GM21737 (cell line): ENCODE measurements at regions not wholly inside any gene's neighbourhood (a gene's known extent, or its start where the extent isn't known, plus 50 kb on each side); places are given as distances from the start of the nearest gene placed in this dataset.

Source experiments
- ATAC-seq: cut with Tn5 transposase; IDR thresholded peaks from one replicate; pipeline ENCODE4 v1.9.1; 2021; ENCODE audit warnings: mild to moderate bottlenecking, moderate library complexity; ENCODE audit not compliant: unreplicated experiment

DNA sequence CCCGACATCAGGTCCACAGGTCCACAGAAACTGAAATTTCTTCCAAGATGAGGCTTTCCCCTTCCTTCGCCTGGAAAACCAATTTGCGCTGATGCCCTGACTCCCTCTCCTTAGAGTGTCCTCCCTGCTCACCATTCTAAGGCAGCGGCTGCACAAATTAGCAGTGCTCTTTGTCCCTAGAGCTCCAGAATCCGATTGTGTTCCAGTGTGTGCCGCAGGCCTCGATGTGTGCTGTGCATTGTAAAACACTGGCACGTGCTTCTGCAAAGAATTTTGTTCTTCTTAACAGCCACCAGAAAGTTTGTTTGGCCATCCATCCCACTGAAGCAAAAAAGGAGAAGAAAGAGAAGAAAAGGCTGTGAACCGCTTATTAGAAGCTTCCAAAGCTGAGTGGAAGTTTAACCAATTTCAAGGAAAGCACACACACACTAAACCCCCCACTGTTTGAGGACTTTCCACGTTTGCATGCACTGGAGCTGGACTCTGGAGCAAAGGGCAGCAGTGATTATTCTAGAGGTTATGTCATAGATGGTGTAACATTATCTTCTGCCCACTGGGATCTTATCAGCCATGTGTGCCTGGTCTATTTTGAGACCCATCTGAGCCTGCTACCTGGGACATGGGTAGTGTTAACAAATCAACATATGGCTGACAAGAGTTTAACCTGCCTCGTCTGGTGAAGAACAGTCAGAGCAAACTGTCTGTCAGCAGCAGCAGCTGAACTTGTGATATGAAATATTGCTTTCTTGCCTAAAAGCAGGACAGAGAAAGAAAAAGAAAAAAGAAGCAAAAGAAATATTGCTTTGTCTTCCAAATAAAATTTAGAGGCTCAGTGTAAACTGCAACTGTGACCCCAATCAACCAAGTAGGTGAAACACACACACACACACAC, 64.9 kb upstream of the RREB1 start:
- ATAC-seq: no peak

DNA sequence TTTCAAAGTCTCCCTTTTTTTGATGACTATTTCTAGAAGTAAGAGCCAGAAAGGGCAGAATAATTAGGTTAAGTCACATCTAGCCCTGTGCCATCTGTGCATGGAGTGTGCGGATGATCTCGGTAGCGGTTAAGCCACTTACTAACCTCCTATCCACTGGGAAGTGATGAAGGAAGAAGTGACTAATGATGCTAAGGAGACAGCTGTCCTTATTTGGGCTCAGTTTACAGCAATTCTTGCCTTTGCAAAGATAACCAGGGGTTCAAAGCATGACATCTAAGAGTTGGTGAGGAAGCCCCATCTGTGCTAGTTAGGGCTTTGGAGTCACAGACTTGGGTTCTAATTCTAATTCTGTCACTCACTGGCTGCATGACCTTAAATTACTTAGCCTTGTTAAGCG, 62.4 kb upstream of the RREB1 start:
- no peak for ATAC-seq

GRCh38 chr6:7045746-7046145, 62.0 kb upstream of the RREB1 start:
- no peak for ATAC-seq

GRCh38 chr6:7047128-7047527, 60.6 kb upstream of the RREB1 start:
- ATAC-seq: no peak

GRCh38 chr6:7047966-7048365, 59.8 kb upstream of the RREB1 start:
- no peak for ATAC-seq

- ATAC-seq: no peak
Observed at GRCh38 chr6:7048894-7049293, 58.9 kb upstream of the RREB1 start.

GRCh38 chr6:7050004-7050403, 57.8 kb upstream of the RREB1 start:
- no peak for ATAC-seq

- peak; percentile 24 for ATAC-seq
Observed at GRCh38 chr6:7050872-7051779, 56.6 kb upstream of the RREB1 start.

DNA sequence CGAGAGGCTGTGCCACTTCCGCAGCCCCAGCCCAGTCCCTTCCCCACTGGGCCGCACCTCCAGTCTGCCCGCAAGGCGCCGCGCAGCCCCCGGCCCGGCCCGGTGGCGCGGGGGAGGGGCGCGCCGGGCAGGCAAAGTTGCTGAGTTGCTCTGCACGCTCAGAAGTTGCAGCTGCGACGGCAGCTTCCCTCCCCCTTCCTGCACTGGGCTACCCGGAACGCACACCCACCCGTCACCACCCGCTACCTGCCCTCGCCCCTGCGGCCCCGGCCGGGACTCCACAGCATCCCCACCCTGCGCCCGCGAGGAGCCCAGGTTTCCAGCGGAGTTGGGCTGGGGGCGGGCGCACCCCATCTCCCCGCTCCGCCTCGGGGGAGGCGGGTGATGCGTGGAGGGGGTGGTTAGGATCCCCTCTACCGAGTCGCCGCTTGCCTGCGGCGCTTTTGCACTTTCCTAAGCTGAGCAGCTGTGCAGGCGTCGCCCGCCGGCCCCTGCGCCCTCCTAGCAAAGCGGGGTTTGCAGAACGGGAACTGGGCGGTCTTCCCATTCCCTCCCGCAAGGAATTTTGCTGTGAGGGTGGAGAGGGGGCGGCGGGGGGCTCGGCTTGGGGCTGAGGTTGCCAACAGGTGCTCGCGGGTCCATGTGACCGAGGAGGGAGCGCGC, 55.9 kb upstream of the RREB1 start:
- ATAC-seq: peak; percentile 57

DNA sequence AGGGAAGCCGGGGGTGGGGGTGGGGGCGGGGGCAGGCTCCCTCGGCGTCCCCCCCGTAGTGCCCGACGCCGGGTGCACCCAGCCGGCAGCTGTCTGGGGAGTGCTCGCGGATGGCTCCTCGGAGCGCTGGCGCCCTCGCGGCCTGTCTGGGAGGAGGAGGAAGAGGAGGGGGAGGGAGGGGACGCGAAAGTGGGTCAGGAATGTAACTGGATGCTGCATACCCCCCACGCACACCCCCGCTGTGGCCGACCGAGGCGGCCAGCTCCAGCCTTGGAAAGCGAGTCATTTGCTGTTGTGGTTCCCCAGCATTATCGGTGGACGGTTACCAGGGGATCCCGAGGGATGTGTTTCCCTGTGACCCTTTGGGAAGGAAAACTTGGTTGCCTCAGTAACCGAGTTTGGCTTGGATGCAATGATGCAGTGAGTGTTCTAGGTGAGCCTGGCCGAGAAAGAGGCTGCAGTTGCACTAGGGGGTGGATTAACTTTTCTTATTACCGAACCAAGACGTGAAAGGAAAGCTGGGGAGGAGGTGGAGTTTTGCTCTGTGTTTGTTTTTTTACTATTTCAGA, 55.2 kb upstream of the RREB1 start:
- no peak for ATAC-seq

DNA sequence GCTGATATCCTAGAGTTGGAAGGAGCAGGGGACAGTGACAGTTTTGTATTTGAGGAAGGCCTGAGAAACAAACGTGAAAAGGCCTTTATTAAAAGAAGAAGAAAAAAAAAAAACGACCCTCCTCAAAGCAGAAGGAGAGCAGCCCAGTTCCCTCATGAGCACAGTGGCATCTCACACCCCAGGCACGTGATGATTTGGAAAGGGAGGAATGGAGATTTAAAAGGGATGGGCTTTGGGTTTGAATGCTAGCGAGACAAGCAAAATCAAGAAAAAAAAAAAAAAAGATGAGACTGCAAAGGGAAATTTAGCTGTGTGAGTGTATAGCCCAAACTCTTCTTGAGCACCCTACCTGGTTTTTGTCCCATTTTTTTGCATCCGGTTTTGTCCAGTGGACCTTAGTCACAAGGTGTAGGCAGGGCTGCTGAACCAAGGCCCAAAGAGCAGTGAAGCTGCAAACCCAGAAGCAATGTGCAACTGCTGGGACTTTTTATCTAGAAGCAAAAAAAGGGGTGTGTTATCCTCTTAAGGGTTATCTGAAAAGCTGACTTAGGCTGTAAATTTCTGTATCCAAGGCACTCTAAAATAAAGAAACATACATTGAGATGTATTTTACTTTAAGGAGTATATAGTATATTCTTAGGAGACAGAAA, 54.5 kb upstream of the RREB1 start:
- no peak for ATAC-seq
